ENCODE measurements at regions not wholly inside any gene's neighbourhood (a gene's known extent, or its start where the extent isn't known, plus 50 kb on each side); places are given as distances from the start of the nearest gene placed in this dataset.

GRCh38 chr13:26132756-26133155 is 80.9 kb upstream of the SHISA2 start:
- TF ChIP-seq SP1 (IDR thresholded peaks at IDR 0.05; ENCODE audit: low read depth) (no peak), SIN3A (IDR thresholded peaks at IDR 0.05; ENCODE audit: low read depth) (no peak), REST (IDR thresholded peaks at IDR 0.05; ENCODE audit: low read depth) (no peak), CTCF (IDR thresholded peaks at IDR 0.05 in 2 of 3, conservative IDR thresholded peaks at IDR 0.05 in 1 of 3; ENCODE audit: borderline replicate concordance in 1 of 3, insufficient read depth in 1 of 3, low read depth in 2 of 3, low read length in 2 of 3) (peak; percentile 11 to 48 (median 25); a peak in 3 of 6 replicates), POLR2AphosphoS5 (IDR thresholded peaks at IDR 0.05; ENCODE audit: low read depth, low read length) (no peak), RAD21 (IDR thresholded peaks at IDR 0.05; ENCODE audit: low read depth) (peak; percentile 28; the same call in 1 of the 2 replicates), EZH2 (IDR thresholded peaks at IDR 0.05) (no peak), POLR2A (IDR thresholded peaks at IDR 0.05; ENCODE audit: borderline replicate concordance, extremely low read depth, insufficient read depth, insufficient read length) (no peak)
- TF ChIP-seq, protein P1, sequence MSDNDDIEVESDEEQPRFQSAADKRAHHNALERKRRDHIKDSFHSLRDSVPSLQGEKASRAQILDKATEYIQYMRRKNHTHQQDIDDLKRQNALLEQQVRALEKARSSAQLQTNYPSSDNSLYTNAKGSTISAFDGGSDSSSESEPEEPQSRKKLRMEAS (IDR thresholded peaks at IDR 0.05): no peak
